ENCODE measurements at regions not wholly inside any gene's neighbourhood (a gene's known extent, or its start where the extent isn't known, plus 50 kb on each side); places are given as distances from the start of the nearest gene placed in this dataset.

GRCh38 chr13:80131204-80131603 is 209.7 kb downstream of the SPRY2 start:
- DNase-seq (ENCODE audit: low read depth): peak; percentile 66

- DNase-seq (ENCODE audit: low read depth): no peak
These were observed 214.4 kb downstream of the SPRY2 start for GRCh38 chr13:80126389-80127068.

- no peak for DNase-seq (ENCODE audit: low read depth)
These were observed 217.0 kb downstream of the SPRY2 start for GRCh38 chr13:80123945-80124344.

DNA sequence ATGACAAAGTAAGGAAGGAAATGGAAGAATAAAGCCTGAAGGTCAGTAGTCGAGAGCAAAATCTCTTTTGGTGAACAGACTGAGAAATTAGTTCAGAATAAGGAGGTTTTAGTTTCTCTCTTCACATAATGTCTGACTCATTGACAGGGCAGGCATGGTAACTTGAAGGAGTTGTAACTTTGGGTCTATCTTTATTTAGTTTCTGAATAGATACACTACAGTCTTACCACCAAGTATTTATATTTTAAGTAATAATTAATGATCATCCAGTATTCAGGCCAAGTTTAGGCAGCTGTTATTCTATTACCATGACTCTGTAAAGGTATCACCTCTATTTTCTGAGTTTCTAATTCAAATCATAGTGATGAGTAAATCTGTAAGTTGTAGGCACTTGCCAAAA is 219.9 kb downstream of the SPRY2 start:
- peak; percentile 15 for DNase-seq (ENCODE audit: low read depth)

- DNase-seq (ENCODE audit: low read depth): no peak
These were observed 222.4 kb downstream of the SPRY2 start for GRCh38 chr13:80118506-80118905.

DNA sequence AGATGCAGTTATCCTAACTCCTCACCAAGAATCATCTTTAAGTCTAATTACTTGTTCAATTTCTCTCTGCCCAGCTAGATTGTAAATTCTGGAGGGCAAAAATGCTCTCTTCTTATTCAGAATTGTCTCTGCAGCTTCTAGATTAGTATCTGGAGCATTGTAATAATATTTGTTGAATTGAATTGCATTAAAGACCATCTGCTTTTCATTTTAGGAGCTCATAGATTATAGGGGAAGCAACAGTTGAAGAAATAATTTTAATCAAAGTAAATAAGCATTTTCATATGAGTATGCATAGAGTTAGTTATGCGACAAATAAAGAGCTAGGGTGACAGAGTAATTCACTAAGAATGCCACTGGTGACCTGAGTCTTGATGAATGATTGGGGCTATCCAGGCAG is 222.8 kb downstream of the SPRY2 start:
- DNase-seq (ENCODE audit: low read depth): no peak

DNA sequence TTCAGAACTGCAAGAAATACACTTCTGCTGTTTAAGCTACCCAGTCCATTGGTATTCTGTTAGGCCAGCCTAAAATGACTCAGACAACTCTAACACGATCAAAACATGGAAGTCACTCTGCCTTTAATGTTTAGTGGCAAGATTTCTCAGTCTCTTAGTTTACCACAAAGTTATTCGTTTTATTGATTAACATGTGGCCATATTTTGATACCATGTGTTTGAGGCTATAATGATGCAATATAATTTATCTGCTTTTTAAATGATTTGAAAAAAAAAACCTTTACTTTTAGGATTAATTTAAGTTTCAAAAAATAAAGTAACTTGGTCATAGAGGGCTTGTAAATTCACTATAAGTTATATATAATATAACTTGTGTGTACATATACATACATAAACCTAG is 223.4 kb downstream of the SPRY2 start:
- DNase-seq (ENCODE audit: low read depth): no peak

GRCh38 chr13:80116107-80116506 is 224.8 kb downstream of the SPRY2 start:
- peak; percentile 58 for DNase-seq (ENCODE audit: low read depth)

DNA sequence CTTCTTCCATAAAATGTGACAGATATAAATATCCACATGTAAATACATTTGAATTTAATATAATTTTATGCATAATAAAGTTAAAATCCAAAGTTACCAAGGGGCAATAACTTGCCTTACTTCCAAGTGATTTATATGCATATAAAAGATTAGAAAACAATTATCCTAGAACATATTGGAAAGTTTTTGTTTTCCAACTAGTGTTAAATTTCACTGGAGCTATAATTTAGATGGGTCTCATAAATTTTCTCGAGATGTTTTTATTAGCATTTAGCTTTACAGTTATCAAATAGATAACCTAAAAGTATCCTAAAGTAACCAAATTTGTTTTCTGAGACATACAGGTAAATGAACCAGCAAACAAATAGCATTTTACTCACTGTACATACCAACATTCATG is 225.3 kb downstream of the SPRY2 start:
- no peak for DNase-seq (ENCODE audit: low read depth)

- no peak for DNase-seq (ENCODE audit: low read depth)
These were observed 227.0 kb downstream of the SPRY2 start for GRCh38 chr13:80113714-80114454.

DNA sequence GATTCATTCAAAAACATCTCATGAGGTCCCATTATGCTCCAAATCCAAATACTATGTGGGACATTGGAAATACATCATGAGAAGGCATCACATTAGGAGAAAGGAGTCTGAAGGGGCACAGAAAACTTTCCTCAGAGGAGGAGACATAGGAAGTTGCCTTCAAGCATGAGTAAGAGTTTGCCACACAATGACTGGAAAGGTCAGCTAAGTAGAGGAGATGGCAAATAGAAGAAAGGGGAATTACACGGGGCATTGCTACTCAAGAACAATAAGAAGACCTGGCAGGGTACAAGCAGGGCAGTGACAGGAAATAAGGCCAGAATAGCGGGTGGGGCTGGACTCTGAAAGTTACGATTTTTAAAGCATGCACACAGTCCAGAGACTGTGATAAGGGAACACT is 231.6 kb downstream of the SPRY2 start:
- peak; percentile 51 for DNase-seq (ENCODE audit: low read depth)

GRCh38 chr13:80105350-80105749 is 235.6 kb downstream of the SPRY2 start:
- DNase-seq (ENCODE audit: low read depth): no peak

DNA sequence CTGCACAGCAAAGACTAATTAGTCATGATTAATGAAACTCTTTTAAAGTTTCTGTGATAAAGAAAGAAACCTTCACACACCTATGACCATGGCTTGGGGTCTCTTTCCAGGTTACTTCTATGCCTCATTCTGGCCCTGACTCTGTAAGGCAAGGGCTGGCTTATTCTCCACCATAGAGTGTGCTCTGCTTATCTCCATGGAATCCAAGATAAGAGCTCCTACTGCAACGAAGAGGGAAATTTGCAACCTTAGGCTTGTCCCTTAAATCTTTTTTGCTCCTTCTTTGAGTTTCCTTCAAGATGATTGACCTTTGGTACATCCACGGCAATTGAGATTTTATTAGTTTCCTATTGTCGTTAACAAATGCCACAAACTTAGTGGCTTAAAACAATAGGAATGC is 239.9 kb downstream of the SPRY2 start:
- no peak for DNase-seq (ENCODE audit: low read depth)

- DNase-seq (ENCODE audit: low read depth): no peak
These were observed 240.3 kb downstream of the SPRY2 start for GRCh38 chr13:80100636-80101035.

- DNase-seq (ENCODE audit: low read depth): no peak
These were observed 243.4 kb downstream of the SPRY2 start for GRCh38 chr13:80097561-80097960.

GRCh38 chr13:80096383-80096782 is 244.5 kb downstream of the SPRY2 start:
- no peak for DNase-seq (ENCODE audit: low read depth)

DNA sequence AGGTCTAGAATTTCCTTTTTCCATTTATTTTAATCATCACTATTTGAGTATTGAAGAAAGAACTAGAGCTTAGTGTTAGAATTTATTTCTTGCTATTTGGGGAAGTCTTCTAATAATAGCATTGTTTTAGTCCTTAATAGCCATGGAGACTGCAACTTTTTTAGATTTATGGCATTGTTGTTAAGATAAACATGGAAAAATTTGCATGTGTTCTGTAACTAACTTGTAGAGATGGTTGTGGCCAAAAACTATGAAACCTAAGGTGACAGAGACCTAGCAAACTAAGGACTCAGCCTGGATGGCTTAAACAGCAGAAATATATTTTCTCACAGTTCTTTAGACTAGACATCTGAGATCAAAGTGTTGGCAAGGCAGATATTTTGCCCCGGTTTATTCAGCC is 246.4 kb downstream of the SPRY2 start:
- DNase-seq (ENCODE audit: low read depth): no peak

DNA sequence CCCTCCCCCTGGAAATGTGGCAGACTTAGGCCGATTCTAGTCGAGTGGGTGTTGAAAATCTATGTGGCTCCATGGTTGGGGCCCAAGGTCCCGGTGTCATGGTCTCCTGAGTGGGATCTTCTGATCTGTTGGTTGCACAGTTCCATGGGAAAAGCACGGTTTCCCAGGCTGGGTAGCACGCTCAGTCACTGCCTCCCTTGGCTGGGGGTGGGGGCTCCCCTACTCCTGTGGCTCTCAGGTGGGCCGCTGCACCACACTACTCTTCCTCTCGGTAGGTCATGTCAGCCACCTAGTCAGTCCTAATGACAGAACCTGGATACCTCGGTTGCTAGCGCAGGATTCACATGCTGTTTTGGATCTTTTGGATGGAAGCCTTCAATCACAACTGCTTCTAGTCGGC is 247.0 kb downstream of the SPRY2 start:
- no peak for DNase-seq (ENCODE audit: low read depth)

DNA sequence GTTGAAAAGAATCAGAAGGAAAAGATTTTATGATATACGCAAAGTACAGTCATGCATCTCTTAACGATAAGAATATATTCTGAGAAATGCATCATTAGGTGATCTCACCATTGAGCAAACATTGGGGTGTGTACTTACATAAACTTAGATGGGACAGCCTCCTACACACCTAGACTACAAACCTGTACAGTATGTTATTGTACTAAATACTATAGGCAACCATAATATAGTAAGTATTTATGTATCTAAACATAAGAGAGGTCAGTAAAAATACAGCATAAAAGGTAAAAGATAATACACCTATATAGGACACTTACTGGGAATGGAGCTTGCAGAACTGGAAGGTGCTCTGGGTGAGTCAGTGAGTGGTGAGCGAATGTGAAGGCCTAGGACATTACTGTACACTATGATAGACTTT is 254.6 kb downstream of the SPRY2 start:
- peak; percentile 42 for DNase-seq (ENCODE audit: low read depth)

DNA sequence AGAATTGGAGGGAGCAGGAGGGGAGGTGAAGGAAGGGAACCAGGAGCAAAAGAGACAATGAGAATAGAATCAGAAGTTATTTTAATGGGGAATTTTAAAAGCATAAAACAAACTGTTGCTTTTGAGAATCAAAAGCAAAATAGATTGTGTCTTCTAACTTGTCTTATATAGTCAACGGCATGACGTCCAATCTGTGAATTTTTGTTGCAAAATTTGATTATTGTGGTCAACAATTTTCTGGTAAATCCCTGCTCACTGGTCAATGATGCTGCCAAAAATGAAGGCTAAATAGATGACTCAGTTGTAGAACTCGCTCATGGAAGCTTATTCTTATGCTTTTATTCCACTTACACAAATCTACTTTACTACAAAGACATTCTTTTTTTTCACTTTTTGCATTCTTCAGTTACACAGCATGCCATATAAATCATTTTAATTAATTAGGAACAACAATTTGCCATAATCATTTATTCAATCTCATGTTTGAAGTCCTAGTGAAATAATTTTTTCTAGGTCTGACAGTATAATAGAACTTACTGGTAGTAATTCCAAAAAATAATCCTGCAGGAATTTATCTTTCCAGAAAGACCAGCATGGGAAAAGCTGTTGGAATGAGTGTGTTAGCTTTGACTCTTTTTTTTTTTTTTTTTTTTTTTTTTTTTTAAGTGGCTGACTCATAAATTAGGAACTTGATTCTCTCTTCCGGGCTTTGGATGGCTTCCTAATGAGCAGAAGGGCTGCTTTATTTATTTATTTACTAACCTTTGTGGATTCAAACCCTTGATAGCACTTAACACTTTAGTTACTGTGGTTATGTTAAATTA is 256.9 kb downstream of the SPRY2 start:
- DNase-seq (ENCODE audit: low read depth): peak; percentile 91

DNA sequence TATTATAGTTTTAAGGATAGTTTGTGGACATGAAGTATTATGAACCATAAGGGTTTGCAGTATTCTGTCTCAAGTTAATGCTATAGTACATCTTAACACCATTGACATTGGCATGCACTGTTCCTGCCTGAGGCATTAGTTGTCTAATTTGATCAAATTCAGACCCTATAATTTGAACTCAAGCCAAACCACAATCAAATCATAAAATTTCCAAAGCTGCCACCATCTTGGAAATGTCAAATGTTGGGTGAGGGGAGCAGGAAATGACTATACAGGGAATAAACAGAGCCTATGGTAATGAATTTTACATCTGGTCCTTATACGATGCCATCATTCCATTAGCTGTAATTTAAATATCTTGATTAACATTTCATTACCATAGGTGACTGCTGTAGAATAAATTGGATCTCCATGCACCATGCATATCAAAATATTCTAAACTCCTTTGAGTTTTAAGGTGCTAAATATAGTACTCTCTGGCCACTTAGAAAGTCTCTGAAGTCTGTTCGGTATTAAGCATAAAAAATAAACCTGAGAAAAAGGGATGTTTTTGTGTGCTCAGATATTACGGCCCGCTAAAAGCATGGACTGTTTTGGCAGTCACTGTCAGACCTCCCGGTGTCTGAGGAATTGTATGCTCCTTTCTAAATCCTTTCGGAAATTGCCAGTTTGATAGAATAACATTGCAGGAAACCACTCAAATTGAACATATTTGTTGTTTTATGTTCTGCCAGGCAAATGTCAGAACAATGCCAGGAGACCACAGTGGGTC is 257.7 kb downstream of the SPRY2 start:
- peak; percentile 51 for DNase-seq (ENCODE audit: low read depth)

Data from renal cortical epithelial cell (primary cell).